ENCODE measurements at regions not wholly inside any gene's neighbourhood (a gene's known extent, or its start where the extent isn't known, plus 50 kb on each side); places are given as distances from the start of the nearest gene placed in this dataset.

DNA sequence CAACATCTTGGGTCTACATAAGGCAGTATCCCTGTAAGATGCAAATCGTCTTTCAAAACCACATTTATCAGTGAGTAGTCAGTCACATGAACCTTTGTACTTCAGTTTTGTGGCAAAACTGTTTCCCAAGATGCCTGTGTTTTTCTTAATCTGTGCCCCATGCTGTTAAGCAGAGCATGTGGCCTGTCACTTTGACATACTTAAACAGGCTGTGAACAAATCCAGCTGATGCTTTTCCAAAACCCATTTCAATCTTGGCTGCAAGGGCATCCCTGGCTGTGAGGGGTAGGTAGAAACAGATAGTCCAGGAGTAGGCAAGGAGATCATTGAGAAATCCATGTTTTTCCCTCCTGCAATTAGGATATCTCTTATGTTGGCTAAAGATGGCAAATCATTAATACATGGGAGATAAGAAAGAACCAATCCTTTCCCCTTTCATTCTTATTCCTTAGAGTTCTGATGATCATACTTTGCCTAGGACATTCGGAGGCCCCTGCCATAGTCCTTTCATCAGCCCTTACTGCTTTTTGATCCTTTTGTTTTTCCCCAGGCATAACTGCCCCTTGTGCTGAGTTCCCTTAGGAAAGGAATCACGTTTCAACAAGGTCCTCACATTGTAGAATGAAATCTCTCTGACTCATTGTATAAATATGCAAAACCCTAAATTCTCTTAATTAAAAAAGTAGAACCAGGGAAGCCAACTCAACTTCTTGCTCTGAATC, 121.1 kb upstream of the EEA1 start:
- H3K4me3 ChIP-seq (ENCODE audit: low read depth, low read length): no peak overlapping the region
- no peaks in the 10 kb centered on the region for H3K36me3 ChIP-seq
- no peaks in the 10 kb centered on the region for H3K27me3 ChIP-seq (ENCODE audit: insufficient read depth, low read depth, severe bottlenecking)
- no peaks in the 10 kb centered on the region for H3K9me3 ChIP-seq (ENCODE audit: severe bottlenecking)
- DNase-seq: no peak
- no peak overlapping the region for H3K27ac ChIP-seq
- TF ChIP-seq, protein P1, sequence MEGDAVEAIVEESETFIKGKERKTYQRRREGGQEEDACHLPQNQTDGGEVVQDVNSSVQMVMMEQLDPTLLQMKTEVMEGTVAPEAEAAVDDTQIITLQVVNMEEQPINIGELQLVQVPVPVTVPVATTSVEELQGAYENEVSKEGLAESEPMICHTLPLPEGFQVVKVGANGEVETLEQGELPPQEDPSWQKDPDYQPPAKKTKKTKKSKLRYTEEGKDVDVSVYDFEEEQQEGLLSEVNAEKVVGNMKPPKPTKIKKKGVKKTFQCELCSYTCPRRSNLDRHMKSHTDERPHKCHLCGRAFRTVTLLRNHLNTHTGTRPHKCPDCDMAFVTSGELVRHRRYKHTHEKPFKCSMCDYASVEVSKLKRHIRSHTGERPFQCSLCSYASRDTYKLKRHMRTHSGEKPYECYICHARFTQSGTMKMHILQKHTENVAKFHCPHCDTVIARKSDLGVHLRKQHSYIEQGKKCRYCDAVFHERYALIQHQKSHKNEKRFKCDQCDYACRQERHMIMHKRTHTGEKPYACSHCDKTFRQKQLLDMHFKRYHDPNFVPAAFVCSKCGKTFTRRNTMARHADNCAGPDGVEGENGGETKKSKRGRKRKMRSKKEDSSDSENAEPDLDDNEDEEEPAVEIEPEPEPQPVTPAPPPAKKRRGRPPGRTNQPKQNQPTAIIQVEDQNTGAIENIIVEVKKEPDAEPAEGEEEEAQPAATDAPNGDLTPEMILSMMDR (IDR thresholded peaks at IDR 0.05; ENCODE audit: low read depth, low read length): no peak

DNA sequence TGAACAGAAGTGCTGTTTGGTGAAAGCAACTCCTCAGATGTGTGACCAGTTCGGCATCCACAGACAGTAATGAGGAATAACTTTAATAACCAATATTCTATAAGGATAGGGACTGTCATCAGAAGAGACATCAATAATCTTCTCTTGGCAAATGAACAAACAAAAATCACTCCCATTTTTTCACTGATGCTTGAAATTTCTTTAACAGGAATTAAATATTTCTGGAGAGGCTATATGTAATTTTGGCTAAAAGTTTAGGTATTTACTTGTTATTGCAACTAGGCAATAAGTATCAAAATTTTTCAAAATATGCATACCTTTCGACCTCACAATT, 121.6 kb upstream of the EEA1 start:
- Histone ChIP-seq H3K36me3 (no peaks in the 10 kb centered on the region), H3K9me3 (ENCODE audit: severe bottlenecking) (no peaks in the 10 kb centered on the region), H3K4me3 (ENCODE audit: low read depth, low read length) (no peak overlapping the region), H3K27me3 (ENCODE audit: insufficient read depth, low read depth, severe bottlenecking) (no peaks in the 10 kb centered on the region), H3K27ac (no peak overlapping the region)
- no peak for DNase-seq
- TF ChIP-seq, protein P1 (IDR thresholded peaks at IDR 0.05; ENCODE audit: low read depth, low read length): no peak

DNA sequence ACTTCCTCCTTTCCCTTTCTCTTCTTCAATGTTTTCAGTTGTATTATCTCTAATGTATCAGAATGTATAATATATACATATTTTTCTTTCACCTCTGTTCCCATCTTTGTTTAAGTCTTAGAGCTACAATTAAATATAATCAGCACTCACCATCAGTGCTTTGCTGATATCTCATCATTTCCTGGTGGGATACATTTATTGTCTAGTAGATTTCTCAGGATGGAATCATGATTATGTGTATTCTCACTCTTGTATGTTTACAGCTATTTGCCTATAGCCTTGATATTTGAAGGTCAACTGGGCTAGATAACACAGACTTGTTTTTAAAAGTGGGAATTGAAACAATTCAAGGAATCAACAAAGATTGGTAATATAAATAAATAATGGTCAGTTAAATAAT, 124.9 kb upstream of the EEA1 start:
- TF ChIP-seq, protein P1 (IDR thresholded peaks at IDR 0.05; ENCODE audit: low read depth, low read length): no peak
- Histone ChIP-seq H3K27me3 (ENCODE audit: insufficient read depth, low read depth, severe bottlenecking) (no peaks in the 10 kb centered on the region), H3K4me3 (ENCODE audit: low read depth, low read length) (no peak overlapping the region), H3K27ac (no peak overlapping the region), H3K36me3 (no peaks in the 10 kb centered on the region), H3K9me3 (ENCODE audit: severe bottlenecking) (no peaks in the 10 kb centered on the region)
- no peak for DNase-seq

DNA sequence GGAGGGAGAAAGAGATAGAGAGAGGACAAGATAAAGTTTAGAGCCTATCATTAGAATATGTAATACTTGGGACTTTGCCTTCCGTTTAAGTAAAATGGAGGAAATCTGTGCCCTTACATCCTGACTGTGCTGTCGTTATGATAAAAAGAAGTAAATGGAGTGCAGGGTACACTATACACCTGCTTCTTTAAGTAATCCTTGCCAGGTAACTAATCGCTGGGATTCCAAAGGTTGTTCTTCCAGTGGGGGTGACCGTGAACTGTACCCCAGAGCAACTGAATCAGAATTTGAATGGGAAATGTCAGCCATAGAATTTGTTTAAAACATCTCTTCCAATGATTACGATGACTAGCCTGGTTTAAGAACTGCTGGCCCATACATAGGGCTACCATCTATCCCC, 126.1 kb upstream of the EEA1 start:
- H3K9me3 ChIP-seq (ENCODE audit: severe bottlenecking): no peaks in the 10 kb centered on the region
- H3K36me3 ChIP-seq: no peaks in the 10 kb centered on the region
- H3K4me3 ChIP-seq (ENCODE audit: low read depth, low read length): no peak overlapping the region
- no peaks in the 10 kb centered on the region for H3K27me3 ChIP-seq (ENCODE audit: insufficient read depth, low read depth, severe bottlenecking)
- no peak for DNase-seq
- TF ChIP-seq, protein P1 (IDR thresholded peaks at IDR 0.05; ENCODE audit: low read depth, low read length): no peak
- H3K27ac ChIP-seq: no peak overlapping the region

DNA sequence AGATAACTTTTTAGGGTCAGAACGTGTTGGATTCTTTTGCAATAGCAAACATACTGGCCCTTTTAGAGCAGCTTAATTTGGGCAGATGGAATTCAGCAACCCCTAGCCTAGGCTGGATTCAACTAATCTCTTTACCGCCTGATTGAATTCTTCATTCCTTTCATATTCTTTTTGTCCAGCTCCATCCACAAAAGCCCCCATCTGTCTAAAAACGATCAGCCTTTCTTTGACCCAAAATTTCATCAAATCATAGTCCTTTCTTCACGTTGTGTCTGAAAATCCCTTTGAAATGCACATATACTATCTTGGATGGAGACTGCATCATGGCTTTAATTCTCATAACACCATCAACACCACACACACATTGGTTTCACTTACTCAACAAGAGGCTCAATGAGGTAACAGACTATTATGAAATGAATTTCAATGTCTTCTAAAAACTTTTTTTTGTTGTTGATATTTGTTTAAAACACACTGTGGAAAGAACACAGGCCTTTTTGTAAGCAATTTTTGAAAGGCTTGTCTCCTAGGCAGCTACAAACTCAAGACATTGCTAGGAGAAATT, 128.0 kb upstream of the EEA1 start:
- no peaks in the 10 kb centered on the region for H3K9me3 ChIP-seq (ENCODE audit: severe bottlenecking)
- H3K36me3 ChIP-seq: no peaks in the 10 kb centered on the region
- no peak overlapping the region for H3K4me3 ChIP-seq (ENCODE audit: low read depth, low read length)
- DNase-seq: no peak
- no peaks in the 10 kb centered on the region for H3K27me3 ChIP-seq (ENCODE audit: insufficient read depth, low read depth, severe bottlenecking)
- TF ChIP-seq, protein P1 (IDR thresholded peaks at IDR 0.05; ENCODE audit: low read depth, low read length): no peak
- H3K27ac ChIP-seq: no peak overlapping the region

DNA sequence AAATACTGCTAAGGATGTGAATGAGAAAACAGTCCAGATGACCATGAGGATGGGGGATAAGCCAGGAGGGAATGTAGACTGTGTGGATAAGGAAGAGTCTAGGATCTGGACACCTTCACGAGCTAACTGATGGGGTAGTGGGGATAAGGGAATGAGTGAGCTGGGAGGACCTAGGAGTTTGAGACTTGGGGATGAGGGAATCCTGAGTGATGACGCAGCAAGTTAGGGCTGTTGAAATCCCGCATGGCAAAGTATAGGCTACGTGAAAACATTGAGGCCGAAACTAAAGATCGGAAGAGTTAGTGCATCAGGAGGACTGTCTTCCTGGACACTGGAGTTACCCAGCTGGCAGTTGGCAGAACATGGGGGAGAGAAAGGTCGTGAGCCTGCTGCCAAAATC, 129.2 kb upstream of the EEA1 start:
- Histone ChIP-seq H3K4me3 (ENCODE audit: low read depth, low read length) (no peak overlapping the region), H3K27ac (no peak overlapping the region), H3K9me3 (ENCODE audit: severe bottlenecking) (no peaks in the 10 kb centered on the region), H3K36me3 (no peaks in the 10 kb centered on the region), H3K27me3 (ENCODE audit: insufficient read depth, low read depth, severe bottlenecking) (no peaks in the 10 kb centered on the region)
- TF ChIP-seq, protein P1 (IDR thresholded peaks at IDR 0.05; ENCODE audit: low read depth, low read length): no peak
- no peak for DNase-seq

Data from WERI-Rb-1 (cell line).